Common myeloid progenitor, CD34-positive (primary cell): ENCODE measurements at regions not wholly inside any gene's neighbourhood (a gene's known extent, or its start where the extent isn't known, plus 50 kb on each side); places are given as distances from the start of the nearest gene placed in this dataset.

Source experiments
- CTCF ChIA-PET: fragments of 350-600 bp; sonication (Branson Sonifier 250); formaldehyde crosslinking; loops from one replicate; lab custom pipeline; 2021; ENCODE audit warnings: antibody characterized with exemption; lab: Charles Lee
- POLR2A ChIA-PET: fragments of 350-600 bp; sonication (Branson Sonifier 250); formaldehyde crosslinking; loops from one replicate; lab custom pipeline; 2021; ENCODE audit warnings: antibody characterized with exemption; lab: Charles Lee
- DNase-seq, 3 donors: peaks; one replicate each; pipeline versions ENCODE4 v3.0.0 to v3.0.0-alpha.2; 2013
- H3K27ac ChIP-seq, 2 experiments: 1 replicate in 1 of 2; 2 replicates in 1 of 2; pipeline ENCODE4 v1.7.0; 2013; ENCODE audit warnings: inconsistent platforms in 2 of 2, low read length in 2 of 2, mild to moderate bottlenecking in 2 of 2, low read depth in 1 of 2, moderate library complexity in 1 of 2; ENCODE audit not compliant: severe bottlenecking in 2 of 2, insufficient read depth in 1 of 2, poor library complexity in 1 of 2
- H3K27me3 ChIP-seq, 5 experiments: replicated peaks in 2 of 5; 1 replicate in 3 of 5; 2 replicates in 2 of 5; pipeline versions ENCODE4 v1.6.1 to v1.7.0; 2013; ENCODE audit warnings: low read length in 4 of 5, mild to moderate bottlenecking in 2 of 5, moderate library complexity in 2 of 5, inconsistent platforms in 1 of 5; ENCODE audit not compliant: insufficient read depth in 5 of 5, control insufficient read depth in 4 of 5
- H3K36me3 ChIP-seq, 4 experiments: 1 replicate in 2 of 4; 2 replicates in 2 of 4; pipeline versions ENCODE4 v1.6.1 to v1.7.0; 2013; ENCODE audit warnings: low read length in 3 of 4, control low read depth in 1 of 4, mild to moderate bottlenecking in 1 of 4; ENCODE audit not compliant: control insufficient read depth in 4 of 4, insufficient read depth in 4 of 4
- H3K4me1 ChIP-seq, 4 experiments: 1 replicate in 3 of 4; 2 replicates in 1 of 4; pipeline versions ENCODE4 v1.6.1 to v1.7.1; 2013; ENCODE audit warnings: low read length in 3 of 4, mild to moderate bottlenecking in 3 of 4, control low read depth in 1 of 4, inconsistent platforms in 1 of 4, moderate library complexity in 1 of 4; ENCODE audit not compliant: control insufficient read depth in 4 of 4, insufficient read depth in 4 of 4; ENCODE audit errors: control extremely low read depth in 1 of 4
- H3K4me3 ChIP-seq, 7 experiments: 1 replicate in 4 of 7; 2 replicates in 3 of 7; pipeline versions ENCODE4 v1.5.1 to v1.7.0; 2013; ENCODE audit warnings: mild to moderate bottlenecking in 7 of 7, low read length in 6 of 7, moderate library complexity in 6 of 7, inconsistent platforms in 2 of 7, low read depth in 2 of 7, control low read depth in 1 of 7; ENCODE audit not compliant: insufficient read depth in 4 of 7, control insufficient read depth in 1 of 7; ENCODE audit errors: extremely low read depth in 1 of 7
- H3K9me3 ChIP-seq, 5 experiments: 1 replicate in 4 of 5; 2 replicates in 1 of 5; pipeline versions ENCODE4 v1.6.1 to v1.7.1; 2013; ENCODE audit warnings: low read length in 4 of 5, mild to moderate bottlenecking in 2 of 5, inconsistent platforms in 1 of 5, low read depth in 1 of 5, moderate library complexity in 1 of 5; ENCODE audit not compliant: control insufficient read depth in 4 of 5, insufficient read depth in 2 of 5; ENCODE audit errors: control extremely low read depth in 1 of 5
- WGBS: methylation state at CpG from one replicate; pipeline ENCODE4 v1.1.5; 2013; ENCODE audit not compliant: insufficient coverage; 5-methylcytosine and 5-hydroxymethylcytosine counted together

GRCh38 chr19:30171138-30171635 lies 201.0 kb upstream of the ZNF536 start:
- Histone ChIP-seq H3K9me3 (peaks cover 0 to 2% (median 0%) of the 10 kb centered on the region in 5 experiments), H3K36me3 (no peaks in the 10 kb centered on the region), H3K4me1 (no peaks in the 10 kb centered on the region), H3K27ac (no peak overlapping the region), H3K27me3 (peaks cover 0 to 4% (median 0%) of the 10 kb centered on the region in 5 experiments), H3K4me3 (no peak overlapping the region)
- DNase-seq: no peak
- POLR2A ChIA-PET: no interaction called here
- WGBS: 100% methylated on average over 3 of the region's 3 CpGs
- CTCF ChIA-PET: no interaction called here

DNA sequence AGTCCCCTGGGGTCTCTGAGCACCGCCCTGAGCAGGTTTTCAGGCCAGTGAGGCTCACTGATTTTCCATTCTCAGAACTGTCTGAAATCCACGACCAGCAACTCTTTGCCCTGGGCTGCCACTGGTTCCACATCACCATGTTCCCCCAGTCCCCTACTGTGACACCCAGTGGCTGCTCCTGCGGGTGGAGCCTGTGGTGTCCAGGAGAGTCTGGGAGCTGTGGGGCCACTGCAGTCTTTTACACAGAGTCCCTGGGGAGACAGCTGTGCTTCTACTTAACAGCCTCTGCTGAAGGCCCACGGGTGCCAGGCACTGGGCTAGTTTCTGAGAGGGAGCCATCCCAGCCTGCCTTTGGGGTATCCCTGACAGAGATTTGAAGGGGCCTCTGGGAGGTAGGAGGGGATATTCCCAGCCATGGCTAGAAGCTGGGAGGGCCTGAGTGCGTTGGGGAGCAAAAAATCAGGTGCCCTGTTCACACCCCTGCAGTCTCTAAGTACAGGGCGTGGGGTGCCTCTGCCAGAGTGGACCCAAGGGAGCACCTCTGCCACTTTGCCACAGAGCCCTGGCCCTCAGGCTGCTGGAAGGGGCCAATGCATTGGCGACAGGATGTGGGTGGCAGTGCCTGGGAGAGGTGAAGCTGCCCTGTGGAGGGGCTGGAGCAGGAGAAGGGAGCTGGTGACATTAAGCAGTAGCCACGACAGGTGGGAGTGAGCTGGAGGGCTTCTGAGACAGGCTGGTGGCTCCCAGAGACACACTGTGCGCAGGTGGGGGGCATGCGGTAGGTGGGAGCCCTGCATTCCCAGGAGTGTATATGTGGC lies 200.2 kb upstream of the ZNF536 start:
- POLR2A ChIA-PET: no interaction called here
- WGBS: 93% methylated on average over 7 of the region's 10 CpGs

GRCh38 chr19:30172613-30173242 lies 199.5 kb upstream of the ZNF536 start:
- Histone ChIP-seq H3K9me3 (peaks cover 0 to 2% (median 0%) of the 10 kb centered on the region in 5 experiments), H3K27ac (no peak overlapping the region), H3K4me1 (no peaks in the 10 kb centered on the region), H3K27me3 (peaks cover 0 to 4% (median 0%) of the 10 kb centered on the region in 5 experiments), H3K4me3 (no peak overlapping the region), H3K36me3 (no peaks in the 10 kb centered on the region)
- WGBS: 77% methylated on average over 8 of the region's 8 CpGs
- POLR2A ChIA-PET: no interaction called here
- no peak for DNase-seq
- CTCF ChIA-PET: no interaction called here

More for the DNA sequence above, 200.2 kb upstream of the ZNF536 start:
- no peaks in the 10 kb centered on the region for H3K4me1 ChIP-seq
- H3K36me3 ChIP-seq: no peaks in the 10 kb centered on the region
- no peak overlapping the region for H3K27ac ChIP-seq
- CTCF ChIA-PET: no interaction called here
- peaks cover 0 to 4% (median 0%) of the 10 kb centered on the region in 5 experiments for H3K27me3 ChIP-seq
- peaks cover 0 to 2% (median 0%) of the 10 kb centered on the region in 5 experiments for H3K9me3 ChIP-seq
- no peak for DNase-seq
- H3K4me3 ChIP-seq: no peak overlapping the region

- POLR2A ChIA-PET: no interaction called here
- H3K27ac ChIP-seq: no peak overlapping the region
- WGBS: 91% methylated on average over 12 of the region's 13 CpGs
- peaks cover 0 to 6% (median 1%) of the 10 kb centered on the region in 5 experiments for H3K9me3 ChIP-seq
- no peak overlapping the region for H3K4me3 ChIP-seq
- DNase-seq: no peak
- no peaks in the 10 kb centered on the region for H3K4me1 ChIP-seq
- CTCF ChIA-PET: no interaction called here
- peaks cover 0 to 4% (median 0%) of the 10 kb centered on the region in 5 experiments for H3K27me3 ChIP-seq
- no peaks in the 10 kb centered on the region for H3K36me3 ChIP-seq
Observed at GRCh38 chr19:30173593-30174356, 198.4 kb upstream of the ZNF536 start.

- Histone ChIP-seq H3K4me1 (no peaks in the 10 kb centered on the region), H3K9me3 (peaks cover 0 to 10% (median 1%) of the 10 kb centered on the region in 5 experiments), H3K4me3 (no peak overlapping the region), H3K36me3 (no peaks in the 10 kb centered on the region), H3K27me3 (peaks cover 0 to 4% (median 0%) of the 10 kb centered on the region in 5 experiments), H3K27ac (no peak overlapping the region)
- WGBS: 79% methylated on average over 4 of the region's 4 CpGs
- DNase-seq: no peak
- POLR2A ChIA-PET: no interaction called here
- CTCF ChIA-PET: no interaction called here
Observed at GRCh38 chr19:30174357-30174645, 197.9 kb upstream of the ZNF536 start.

GRCh38 chr19:30174791-30175190 lies 197.4 kb upstream of the ZNF536 start:
- Histone ChIP-seq H3K9me3 (peaks cover 0 to 13% (median 1%) of the 10 kb centered on the region in 5 experiments), H3K4me3 (no peak overlapping the region), H3K4me1 (no peaks in the 10 kb centered on the region), H3K36me3 (no peaks in the 10 kb centered on the region), H3K27me3 (peaks cover 0 to 4% (median 0%) of the 10 kb centered on the region in 5 experiments), H3K27ac (no peak overlapping the region)
- ChIA-PET CTCF (no interaction called here), POLR2A (no interaction called here)
- DNase-seq: no peak
- 95% methylated on average over 7 of the region's 9 CpGs for whole genome bisulfite sequencing
